GM06990 (cell line): ENCODE measurements at regions not wholly inside any gene's neighbourhood (a gene's known extent, or its start where the extent isn't known, plus 50 kb on each side); places are given as distances from the start of the nearest gene placed in this dataset.

Experiments
- DNase-seq: peaks from one replicate; pipeline ENCODE4 v3.0.0-alpha.2; 2011; ENCODE audit not compliant: insufficient read length; ENCODE audit errors: extremely low read depth
- H3K27me3 ChIP-seq: replicated peaks from 2 replicates; pipeline ENCODE4 v1.6.0; 2011; ENCODE audit warnings: low read length; ENCODE audit not compliant: control insufficient read depth, insufficient read depth
- H3K36me3 ChIP-seq: 2 replicates; pipeline ENCODE4 v1.5.1; 2011; ENCODE audit warnings: low read length; ENCODE audit not compliant: control insufficient read depth, insufficient read depth
- H3K4me3 ChIP-seq: replicated peaks from 2 replicates; pipeline ENCODE4 v1.5.1; 2011; ENCODE audit warnings: low read depth, mild to moderate bottlenecking, control low read depth, low read length
- CTCF ChIP-seq: IDR thresholded peaks from 2 replicates; pipeline ENCODE4 v1.5.1; 2011; ENCODE audit warnings: low read length, control low read depth, mild to moderate bottlenecking, inconsistent platforms; ENCODE audit not compliant: insufficient read depth, poor library complexity, severe bottlenecking

- TF ChIP-seq CTCF, result no peak
- Histone ChIP-seq H3K4me3 (no peak overlapping the region), H3K36me3 (no peaks in the 10 kb centered on the region), H3K27me3 (no peaks in the 10 kb centered on the region)
- DNase-seq, result no peak
Measured at GRCh38 chr17:63232565-63233310, 213.4 kb downstream of the CYB561 start.

- no peak for TF ChIP-seq CTCF
Measured at GRCh38 chr17:63240106-63240505, 206.0 kb downstream of the CYB561 start.

GRCh38 chr17:63246344-63246743 is 199.8 kb downstream of the CYB561 start:
- TF ChIP-seq CTCF, result no peak
- no peaks in the 10 kb centered on the region for H3K27me3 ChIP-seq
- H3K4me3 ChIP-seq, result no peak overlapping the region
- DNase-seq, result no peak
- no peaks in the 10 kb centered on the region for H3K36me3 ChIP-seq

More at GRCh38 chr17:63240106-63240505, 206.0 kb downstream of the CYB561 start:
- Histone ChIP-seq H3K27me3 (no peaks in the 10 kb centered on the region), H3K4me3 (no peak overlapping the region), H3K36me3 (no peaks in the 10 kb centered on the region)
- no peak for DNase-seq

- TF ChIP-seq CTCF, result no peak
- no peaks in the 10 kb centered on the region for H3K27me3 ChIP-seq
- no peak overlapping the region for H3K4me3 ChIP-seq
- H3K36me3 ChIP-seq, result no peaks in the 10 kb centered on the region
- DNase-seq, result no peak
Measured at GRCh38 chr17:63247706-63248105, 198.4 kb downstream of the CYB561 start.

GRCh38 chr17:63249256-63250004 is 196.7 kb downstream of the CYB561 start:
- TF ChIP-seq CTCF, result no peak
- no peak overlapping the region for H3K4me3 ChIP-seq
- no peaks in the 10 kb centered on the region for H3K27me3 ChIP-seq
- DNase-seq, result no peak
- H3K36me3 ChIP-seq, result no peaks in the 10 kb centered on the region
